ENCODE measurements at regions not wholly inside any gene's neighbourhood (a gene's known extent, or its start where the extent isn't known, plus 50 kb on each side); places are given as distances from the start of the nearest gene placed in this dataset.

- no peak for DNase-seq (ENCODE audit: low read depth, low spot score)
- no peak for TF ChIP-seq CTCF (IDR thresholded peaks at IDR 0.05; ENCODE audit: low read depth, low read length)
- H3K4me3 ChIP-seq (ENCODE audit: low read depth, low read length) = no peak overlapping the region
- in situ Hi-C loops (cut with HindIII; ENCODE audit: low sequenced_read_pairs) = no loop called here
Observed at GRCh38 chr2:172372436-172372835, 55.0 kb upstream of the ITGA6 start.

GRCh38 chr2:172373076-172373475 is 54.3 kb upstream of the ITGA6 start:
- H3K4me3 ChIP-seq (ENCODE audit: low read depth, low read length) = no peak overlapping the region
- TF ChIP-seq CTCF (IDR thresholded peaks at IDR 0.05; ENCODE audit: low read depth, low read length) = no peak
- in situ Hi-C loops (cut with HindIII; ENCODE audit: low sequenced_read_pairs) = no loop called here
- DNase-seq (ENCODE audit: low read depth, low spot score) = no peak

- DNase-seq (ENCODE audit: low read depth, low spot score) = no peak
- TF ChIP-seq CTCF (IDR thresholded peaks at IDR 0.05; ENCODE audit: low read depth, low read length) = no peak
- no peak overlapping the region for H3K4me3 ChIP-seq (ENCODE audit: low read depth, low read length)
- in situ Hi-C loops (cut with HindIII; ENCODE audit: low sequenced_read_pairs) = no loop called here
Observed at GRCh38 chr2:172373766-172374165, 53.6 kb upstream of the ITGA6 start.

- TF ChIP-seq CTCF (IDR thresholded peaks at IDR 0.05; ENCODE audit: low read depth, low read length) = no peak
- in situ Hi-C loops (cut with HindIII; ENCODE audit: low sequenced_read_pairs) = no loop called here
Observed at GRCh38 chr2:172374318-172375240, 52.8 kb upstream of the ITGA6 start.

GRCh38 chr2:172375251-172375650 is 52.1 kb upstream of the ITGA6 start:
- no peak overlapping the region for H3K4me3 ChIP-seq (ENCODE audit: low read depth, low read length)
- no peak for TF ChIP-seq CTCF (IDR thresholded peaks at IDR 0.05; ENCODE audit: low read depth, low read length)
- in situ Hi-C loops (cut with HindIII; ENCODE audit: low sequenced_read_pairs) = no loop called here
- no peak for DNase-seq (ENCODE audit: low read depth, low spot score)

More at GRCh38 chr2:172374318-172375240, 52.8 kb upstream of the ITGA6 start:
- no peak overlapping the region for H3K4me3 ChIP-seq (ENCODE audit: low read depth, low read length)
- no peak for DNase-seq (ENCODE audit: low read depth, low spot score)

- no peak for TF ChIP-seq CTCF (IDR thresholded peaks at IDR 0.05; ENCODE audit: low read depth, low read length)
- no peak for DNase-seq (ENCODE audit: low read depth, low spot score)
- in situ Hi-C loops (cut with HindIII; ENCODE audit: low sequenced_read_pairs) = no loop called here
- H3K4me3 ChIP-seq (ENCODE audit: low read depth, low read length) = no peak overlapping the region
Observed at GRCh38 chr2:172376016-172376415, 51.4 kb upstream of the ITGA6 start.
